ENCODE measurements at regions not wholly inside any gene's neighbourhood (a gene's known extent, or its start where the extent isn't known, plus 50 kb on each side); places are given as distances from the start of the nearest gene placed in this dataset.

- no peak for DNase-seq (ENCODE audit: low read depth, low spot score)
- no peak overlapping the region for H3K27ac ChIP-seq
Observed at GRCh38 chr15:68871507-68871906, 50.8 kb upstream of the ANP32A start.

DNA sequence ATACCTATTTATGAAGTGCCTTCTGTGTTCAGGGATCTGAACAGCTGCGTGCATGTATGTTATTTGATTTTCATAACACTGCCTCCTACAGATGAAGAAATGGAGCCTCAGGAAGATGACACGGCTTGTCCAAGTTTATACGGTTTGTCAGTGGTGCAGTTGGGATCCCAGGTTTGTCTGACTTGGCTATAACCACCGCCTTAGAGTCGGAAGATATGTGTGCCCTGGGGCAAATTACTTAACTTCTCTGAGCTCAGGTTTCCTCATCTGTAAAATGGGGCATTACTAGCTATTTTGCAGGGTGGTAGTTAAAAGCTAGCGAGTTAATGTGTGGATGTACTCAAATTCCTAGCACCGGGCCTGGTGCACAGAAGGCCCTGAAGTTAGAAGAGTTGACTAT, 54.1 kb upstream of the ANP32A start:
- DNase-seq (ENCODE audit: low read depth, low spot score), result no peak
- H3K27ac ChIP-seq, result no peak overlapping the region

DNA sequence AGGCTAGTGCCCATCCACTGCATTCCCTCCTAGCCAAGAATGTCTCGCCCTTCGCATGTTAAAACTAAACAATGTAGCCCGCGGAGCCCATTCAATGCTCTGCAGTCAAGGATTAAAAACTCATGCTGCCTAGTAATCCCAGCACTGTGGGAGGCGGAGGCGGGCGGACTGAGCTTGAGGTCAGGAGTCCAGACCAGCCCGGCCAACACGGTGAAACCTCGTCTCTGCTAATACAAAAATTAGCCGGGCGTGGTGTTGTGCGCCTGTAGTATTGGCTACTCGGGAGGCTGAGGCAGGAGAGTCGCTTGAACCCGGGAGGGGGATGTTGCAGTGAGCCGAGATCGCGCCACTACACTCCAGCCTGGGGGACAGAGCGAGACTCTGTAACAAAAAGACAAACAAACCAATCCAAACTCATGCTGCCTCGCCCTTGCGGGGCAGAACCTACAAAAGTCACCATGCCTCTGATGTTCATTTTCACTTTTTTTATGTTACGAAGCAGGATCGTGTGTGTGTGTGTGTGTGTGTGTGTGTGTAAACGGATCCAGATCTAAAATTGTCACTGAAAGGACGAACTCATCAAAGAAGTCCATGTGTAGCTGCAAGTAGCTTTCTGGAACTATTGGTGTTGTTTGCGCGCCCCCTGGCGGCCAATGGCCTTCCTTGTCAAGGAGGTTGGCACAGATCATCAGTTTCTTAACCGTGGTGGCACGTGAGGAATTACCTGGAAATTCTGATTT, 54.8 kb upstream of the SPESP1 start:
- DNase-seq (ENCODE audit: low read depth, low spot score), result peak; percentile 31
- H3K27ac ChIP-seq, result no peak overlapping the region

DNA sequence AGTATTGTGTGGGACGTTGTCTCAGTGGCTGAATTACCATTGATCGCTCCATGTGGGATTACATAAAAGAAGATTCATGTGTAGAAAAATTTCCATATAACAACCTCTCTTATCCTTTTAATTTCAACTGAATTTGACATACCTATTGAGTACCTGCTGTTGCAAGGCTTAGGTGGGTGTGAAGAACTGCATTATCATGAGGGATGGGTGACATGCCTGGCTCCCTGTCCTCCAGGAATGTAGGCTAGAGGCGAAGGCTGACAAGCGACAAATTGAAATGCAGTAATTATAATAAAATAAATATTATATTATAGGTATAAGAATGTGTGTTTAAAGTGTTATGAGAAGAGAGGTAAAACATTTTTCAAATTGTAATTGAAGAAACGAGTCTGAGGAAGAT, 52.7 kb upstream of the SPESP1 start:
- DNase-seq (ENCODE audit: low read depth, low spot score), result no peak
- H3K27ac ChIP-seq, result no peak overlapping the region

- no peak overlapping the region for H3K27ac ChIP-seq
- no peak for DNase-seq (ENCODE audit: low read depth, low spot score)
Observed at GRCh38 chr15:68880382-68880781, 49.9 kb upstream of the SPESP1 start.
